Stimulated activated CD4-positive, alpha-beta T cell treated with anti-CD3 and anti-CD28 coated beads, Interleukin-2, amount 100 ng/mL, for 24 hours (primary cell): ENCODE measurements at regions not wholly inside any gene's neighbourhood (a gene's known extent, or its start where the extent isn't known, plus 50 kb on each side); places are given as distances from the start of the nearest gene placed in this dataset.

ENCODE experiments used
- DNase-seq, 2 donors: peaks; one replicate each; pipeline ENCODE4 v3.0.0-alpha.2; 2020

DNA sequence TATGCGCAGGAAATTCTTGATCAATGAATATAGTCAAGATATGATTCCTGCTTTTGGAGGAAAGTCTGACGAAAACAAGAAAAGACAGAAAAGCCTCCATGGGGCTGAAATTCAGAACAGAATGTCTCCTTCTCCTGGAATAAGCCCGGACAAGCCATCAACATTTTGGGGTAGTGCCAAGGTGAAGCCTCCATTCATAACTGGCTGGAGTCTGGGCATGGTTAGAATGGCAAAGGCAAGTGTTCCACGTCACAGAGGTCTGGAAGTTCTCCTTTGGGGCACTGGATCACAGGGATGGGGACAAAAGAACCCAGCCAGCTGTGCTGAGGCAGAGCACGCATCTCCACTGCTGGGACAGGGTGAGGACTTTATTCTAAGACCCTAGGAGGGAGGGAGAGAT lies 505.7 kb downstream of the CMPK2 start:
- no peak for DNase-seq

DNA sequence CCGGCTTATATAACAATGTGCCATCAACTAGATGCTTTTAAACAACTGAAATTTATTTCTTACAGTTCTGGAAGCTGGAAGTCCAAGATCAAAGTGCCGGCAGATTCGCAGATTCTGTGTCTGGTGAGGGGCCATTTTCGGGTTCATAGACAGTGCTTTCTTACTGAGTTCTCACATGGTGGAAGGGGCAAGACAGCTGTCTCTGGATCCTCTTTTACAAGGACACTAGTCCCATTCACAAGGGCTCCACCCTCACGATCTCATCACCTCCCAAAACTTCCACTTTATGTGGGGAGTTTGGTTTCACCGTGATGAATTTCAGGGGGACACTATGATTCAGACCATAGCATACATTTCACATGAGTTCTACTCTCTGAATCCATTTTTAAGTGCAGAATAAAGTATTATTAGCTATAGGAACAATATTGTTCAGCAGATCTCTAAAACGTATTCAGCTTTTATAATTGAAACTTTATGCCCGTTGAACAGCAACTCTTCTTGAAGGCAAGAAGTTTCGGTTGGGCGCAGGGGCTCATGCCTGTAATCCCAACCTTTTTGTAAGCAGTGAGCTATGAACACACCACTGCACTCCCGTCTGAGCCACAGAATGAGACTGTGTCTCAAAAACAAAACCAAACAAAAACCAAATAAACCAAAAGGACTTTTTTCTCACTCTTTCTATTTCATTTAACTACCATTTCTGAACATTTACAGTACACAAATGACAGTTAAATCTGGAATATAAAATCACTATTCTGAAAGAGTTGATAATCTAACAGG lies 502.8 kb downstream of the CMPK2 start:
- no peak for DNase-seq

DNA sequence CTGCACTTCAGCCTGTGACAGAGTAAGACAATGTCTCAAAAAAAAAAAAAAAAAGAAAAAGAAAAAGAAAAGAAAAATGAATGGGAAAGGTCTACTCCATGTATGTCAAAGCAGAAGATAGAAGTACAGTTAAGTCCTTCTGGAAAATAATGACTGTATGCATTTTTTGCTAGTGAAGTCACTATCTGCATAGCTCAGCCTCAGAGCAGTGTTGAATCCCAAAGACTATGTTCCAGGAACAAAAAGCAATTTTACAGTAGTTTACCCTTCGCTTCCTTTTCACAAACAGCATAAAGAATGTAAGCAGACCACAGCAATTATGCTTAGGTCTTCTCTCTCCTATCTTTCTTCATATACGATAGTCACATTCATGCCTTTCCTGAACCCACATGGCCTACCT lies 497.4 kb downstream of the CMPK2 start:
- DNase-seq, result no peak

- DNase-seq, result no peak
Observed at GRCh38 chr2:6369266-6369665, 496.4 kb downstream of the CMPK2 start.

GRCh38 chr2:6370753-6371551 lies 494.8 kb downstream of the CMPK2 start:
- DNase-seq, result no peak

DNA sequence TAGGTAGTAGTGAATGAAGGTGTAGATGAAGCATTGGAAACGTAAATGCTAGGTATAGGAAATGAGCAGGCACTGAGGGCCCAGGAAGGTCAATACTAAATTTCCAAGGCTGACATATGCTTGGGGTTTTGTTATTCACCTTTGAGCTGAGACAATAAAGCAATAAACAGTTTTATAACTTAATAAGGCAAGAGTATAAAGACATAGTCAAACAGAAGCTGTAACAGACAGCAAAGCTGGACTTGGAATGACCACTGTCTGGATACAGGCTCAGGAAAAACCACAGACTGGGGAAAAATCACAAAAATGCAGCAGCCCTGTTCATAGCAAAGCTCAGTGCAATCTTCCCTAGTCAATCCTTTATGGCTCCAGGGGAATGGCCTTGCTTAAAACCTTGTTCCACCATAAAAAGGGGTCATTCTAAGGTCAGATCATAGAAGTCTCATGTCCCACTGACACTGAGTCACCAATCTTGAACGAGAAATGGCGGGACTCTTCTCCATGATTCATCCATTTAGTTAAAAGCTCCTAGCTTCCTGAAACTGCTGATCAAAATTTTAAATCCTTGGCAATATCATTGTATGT lies 493.3 kb downstream of the CMPK2 start:
- no peak for DNase-seq

DNA sequence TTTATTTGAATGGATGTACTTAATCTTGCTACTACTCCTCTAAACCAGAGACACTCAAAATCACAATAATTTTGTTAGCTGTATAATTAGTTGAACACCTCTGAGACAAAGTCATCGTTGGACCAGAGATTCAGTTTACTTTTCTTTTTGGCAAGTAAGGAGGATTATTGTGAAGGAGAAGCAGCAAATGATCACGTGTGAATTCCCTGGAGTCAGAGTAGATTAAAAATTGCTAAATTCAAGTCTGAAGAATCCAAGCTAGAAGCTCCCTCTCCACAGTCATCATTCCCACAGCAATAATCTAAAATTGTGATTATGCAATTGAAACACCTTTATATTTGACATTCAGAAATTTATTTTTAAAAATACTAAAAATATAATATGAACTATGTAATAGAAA lies 484.4 kb downstream of the CMPK2 start:
- DNase-seq, result no peak

GRCh38 chr2:6384341-6384740 lies 481.4 kb downstream of the CMPK2 start:
- no peak for DNase-seq

DNA sequence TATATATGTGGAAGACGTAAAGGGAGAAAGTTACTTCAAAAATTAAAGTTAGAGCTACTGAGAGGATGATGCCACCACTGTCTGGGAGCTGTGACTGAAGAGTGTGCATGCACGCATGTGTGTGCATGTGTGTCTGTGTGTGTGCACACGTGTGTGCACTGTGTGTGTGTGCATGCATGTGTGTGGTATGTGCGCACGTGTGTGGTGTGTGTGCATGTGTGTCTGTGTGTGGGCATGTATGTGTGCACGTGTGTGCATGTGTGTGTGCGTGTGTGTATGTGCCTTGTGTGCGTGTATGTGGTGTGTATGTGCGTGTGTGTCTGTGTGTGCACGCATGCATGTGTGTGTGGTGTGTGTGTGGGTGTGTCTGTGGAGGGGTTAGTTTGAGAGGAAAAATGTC lies 473.4 kb downstream of the CMPK2 start:
- DNase-seq, result no peak

- DNase-seq, result no peak
Observed at GRCh38 chr2:6392966-6393365, 472.7 kb downstream of the CMPK2 start.

DNA sequence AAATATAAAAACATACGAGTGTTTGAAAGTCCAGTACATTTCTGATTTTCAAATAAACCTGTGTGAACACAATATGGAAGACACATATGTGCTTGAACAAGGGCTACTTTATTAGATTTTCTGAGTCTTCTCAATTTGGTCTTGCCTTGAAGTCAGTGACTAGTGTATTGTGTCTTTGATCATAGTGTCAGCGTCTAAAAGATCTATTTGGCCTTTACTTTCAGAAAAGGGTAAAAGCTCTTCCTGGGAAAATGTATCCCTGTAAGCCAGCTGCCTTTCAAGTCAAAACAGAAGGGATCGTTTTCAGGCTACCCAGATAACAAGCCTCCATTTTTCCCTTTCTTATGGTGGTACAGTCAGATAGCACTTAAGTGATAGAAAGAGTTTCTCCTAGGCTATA lies 471.9 kb downstream of the CMPK2 start:
- DNase-seq, result no peak

DNA sequence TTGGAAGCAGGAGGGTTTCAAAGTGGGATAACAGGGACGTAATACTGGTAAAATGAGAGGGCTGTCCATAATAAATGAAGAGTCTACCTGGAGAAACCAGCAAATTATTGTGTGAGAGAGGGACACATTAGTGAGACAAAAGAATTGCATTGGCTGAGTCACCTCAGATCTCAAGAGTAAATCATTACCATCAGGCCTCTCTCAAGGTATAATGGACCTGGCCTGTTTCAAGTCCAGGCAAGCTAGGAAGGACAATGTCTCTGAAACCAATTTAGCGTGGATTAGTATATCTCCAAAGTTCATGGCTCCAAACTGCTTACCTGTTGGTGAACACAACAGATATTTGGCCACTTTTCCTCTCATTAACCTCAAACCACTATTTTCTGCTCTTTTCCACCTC lies 471.4 kb downstream of the CMPK2 start:
- DNase-seq, result no peak

DNA sequence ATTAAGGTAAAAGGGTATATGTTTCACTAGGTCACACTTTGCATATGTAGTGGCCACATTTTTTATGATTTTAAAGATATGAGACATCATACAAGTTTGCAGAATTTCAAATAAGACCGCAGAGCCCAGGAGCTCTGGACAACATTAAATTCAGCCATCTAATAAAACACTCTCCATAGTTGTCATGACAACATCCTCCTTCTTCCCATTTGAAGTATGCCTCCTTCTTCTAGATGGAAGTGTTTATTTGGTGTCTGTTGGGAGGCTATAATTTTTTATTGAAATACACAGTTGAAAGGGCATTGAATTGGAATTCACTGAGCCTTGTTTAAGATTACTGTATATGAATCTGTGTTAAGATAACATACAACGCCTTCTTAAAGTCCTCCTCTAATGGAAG lies 467.3 kb downstream of the CMPK2 start:
- no peak for DNase-seq

- DNase-seq, result no peak
Observed at GRCh38 chr2:6401301-6401700, 464.4 kb downstream of the CMPK2 start.

DNA sequence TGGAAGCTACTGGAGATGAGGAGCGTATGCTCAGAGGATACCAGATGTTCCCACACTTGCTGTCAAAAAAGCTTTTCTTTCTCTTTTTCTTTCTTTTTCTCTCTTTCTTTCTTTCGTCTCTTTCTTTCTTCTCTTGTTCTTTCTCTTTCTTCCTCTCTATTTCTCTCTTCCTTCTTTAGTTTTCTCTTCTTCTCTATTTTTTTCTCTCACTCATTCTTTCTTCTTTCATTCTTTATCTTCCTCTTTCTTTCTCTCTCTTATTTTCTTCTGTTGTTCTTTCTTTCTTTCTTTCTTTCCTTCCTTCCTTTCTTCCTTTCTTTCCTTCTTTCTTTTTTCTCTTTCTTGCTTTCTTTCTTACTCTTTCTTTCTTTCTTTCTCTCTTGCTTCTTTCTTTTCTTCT lies 457.6 kb downstream of the CMPK2 start:
- no peak for DNase-seq

DNA sequence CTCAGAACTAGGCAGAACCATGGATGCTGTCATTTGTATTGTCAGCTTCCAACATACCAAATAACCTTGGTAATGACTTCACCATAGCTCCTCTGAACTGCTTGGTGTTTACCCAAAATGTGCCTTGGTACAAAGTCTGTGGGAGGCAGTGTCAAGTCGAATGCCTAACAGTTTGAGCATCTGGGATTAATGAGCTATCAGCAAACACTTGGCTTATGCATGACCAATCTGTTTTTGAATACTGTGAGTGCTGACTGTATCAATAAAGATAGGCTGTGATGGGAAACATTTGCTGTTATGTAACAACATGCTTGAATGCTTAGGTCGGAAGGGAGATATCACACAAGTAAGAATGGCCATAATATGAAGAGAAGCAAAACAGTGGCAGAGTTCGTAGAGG lies 455.4 kb downstream of the CMPK2 start:
- DNase-seq, result no peak

DNA sequence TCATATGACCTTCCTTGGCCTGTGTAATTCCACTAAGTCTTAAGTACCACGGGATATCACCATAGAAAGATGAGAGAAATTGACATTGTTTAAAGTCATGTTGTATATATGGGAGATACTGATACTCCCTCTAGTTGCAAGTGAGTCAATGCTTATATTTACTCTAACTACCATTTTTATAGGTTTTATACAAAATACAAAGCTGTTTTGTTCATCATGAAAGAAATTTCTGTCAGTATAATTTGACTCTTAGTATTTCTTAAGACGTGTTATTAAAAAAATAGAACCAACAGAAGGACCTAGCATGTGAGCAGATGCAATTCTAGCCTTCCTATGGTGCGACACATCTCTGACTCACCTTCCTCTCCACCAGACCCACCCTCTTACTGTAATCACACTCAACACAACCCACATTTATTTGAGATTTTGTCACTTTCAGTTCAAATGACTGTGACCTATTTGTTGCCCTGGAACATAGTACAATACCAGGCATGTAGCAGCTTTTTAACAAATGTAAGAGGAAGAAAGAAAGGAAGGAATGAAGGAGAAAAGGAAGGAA lies 453.1 kb downstream of the CMPK2 start:
- DNase-seq, result no peak

DNA sequence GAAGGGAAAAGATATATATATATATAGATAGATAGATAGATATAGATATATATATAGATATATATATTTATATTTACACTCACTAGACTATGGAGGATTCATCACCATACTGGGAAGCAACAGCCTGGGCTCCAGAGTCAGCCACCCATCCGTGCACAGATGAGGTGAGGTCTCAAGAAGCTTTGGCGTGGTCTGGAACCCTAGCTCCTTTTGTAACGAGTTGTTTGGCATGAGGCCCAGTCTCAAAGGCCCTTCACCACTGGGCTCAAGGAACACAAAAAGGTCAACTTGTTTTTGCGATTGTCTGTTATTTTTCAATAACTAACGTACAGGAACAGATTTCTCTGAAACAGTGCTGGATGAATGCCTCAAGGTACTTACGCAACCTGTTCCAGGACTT lies 448.7 kb downstream of the CMPK2 start:
- DNase-seq, result no peak

GRCh38 chr2:6418291-6418690 lies 447.4 kb downstream of the CMPK2 start:
- DNase-seq, result no peak

GRCh38 chr2:6421138-6421730 lies 444.5 kb downstream of the CMPK2 start:
- no peak for DNase-seq

DNA sequence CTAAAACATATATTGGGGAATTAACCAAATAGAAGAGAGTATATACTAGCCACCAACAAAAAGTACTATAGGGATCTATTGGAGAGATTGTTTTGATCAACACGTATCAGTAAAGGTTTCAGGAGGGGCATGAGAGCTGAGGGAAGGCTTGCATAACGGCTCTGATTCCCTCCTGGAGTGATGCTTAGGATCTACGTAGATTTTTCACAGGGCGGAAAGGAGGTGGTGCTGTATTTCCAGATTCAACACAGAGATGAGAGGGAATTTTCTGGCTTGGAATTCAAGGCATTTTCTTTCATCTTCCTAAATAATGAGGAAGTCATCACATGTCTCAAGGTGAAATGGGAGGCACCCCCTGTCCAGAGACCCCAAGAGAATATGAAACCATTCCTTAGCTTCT lies 443.8 kb downstream of the CMPK2 start:
- no peak for DNase-seq

GRCh38 chr2:6423157-6423556 lies 442.6 kb downstream of the CMPK2 start:
- DNase-seq, result no peak

DNA sequence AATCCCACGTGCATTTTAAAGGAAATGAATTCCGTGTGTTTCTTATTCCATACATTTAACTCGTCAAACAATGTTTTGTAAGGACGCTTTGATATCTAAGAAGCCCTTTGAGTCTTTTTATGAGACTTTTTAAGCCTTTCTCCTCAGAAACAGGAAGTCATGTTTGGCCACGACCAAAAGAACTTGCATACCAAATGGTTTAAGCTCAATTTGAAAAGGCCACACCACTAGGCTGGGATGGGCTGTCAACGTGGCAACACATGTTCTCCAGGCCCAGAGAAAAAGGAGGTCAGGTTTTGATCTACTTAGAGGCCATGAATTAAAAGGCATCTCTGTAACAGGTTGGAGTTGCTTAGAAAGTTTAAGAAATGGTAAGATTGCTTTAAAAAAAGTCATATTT lies 441.8 kb downstream of the CMPK2 start:
- no peak for DNase-seq
